GM10266 (cell line): ENCODE measurements at regions not wholly inside any gene's neighbourhood (a gene's known extent, or its start where the extent isn't known, plus 50 kb on each side); places are given as distances from the start of the nearest gene placed in this dataset.
"Not testable (repeated sequence)": the region's sequence is repeated elsewhere in the genome, so short reads cannot be mapped to it uniquely, and the experiment has no call there.

Experiments
- DNase-seq: peaks from one replicate; pipeline ENCODE4 v3.0.0; 2012; ENCODE audit errors: extremely low spot score
- CTCF ChIP-seq: IDR thresholded peaks from 2 replicates; pipeline ENCODE4 v1.5.1; 2012; ENCODE audit warnings: mild to moderate bottlenecking, low read depth; ENCODE audit not compliant: control insufficient read depth, insufficient read depth; ENCODE audit errors: missing control alignments

- DNase-seq, result no peak
- no peak for TF ChIP-seq CTCF
These were observed 151.7 kb upstream of the DST start for GRCh38 chr6:56794421-56794820.

GRCh38 chr6:56793938-56794337 lies 151.2 kb upstream of the DST start:
- TF ChIP-seq CTCF, result no peak
- no peak for DNase-seq

GRCh38 chr6:56790414-56790813 lies 147.7 kb upstream of the DST start:
- no peak for DNase-seq
- TF ChIP-seq CTCF, result no peak

GRCh38 chr6:56789879-56790278 lies 147.2 kb upstream of the DST start:
- no peak for TF ChIP-seq CTCF
- DNase-seq, result no peak

GRCh38 chr6:56789342-56789741 lies 146.7 kb upstream of the DST start:
- no peak for TF ChIP-seq CTCF
- DNase-seq, result no peak

GRCh38 chr6:56787209-56787608 lies 144.5 kb upstream of the DST start:
- DNase-seq, result no peak
- no peak for TF ChIP-seq CTCF

- no peak for DNase-seq
- no peak for TF ChIP-seq CTCF
These were observed 143.6 kb upstream of the DST start for GRCh38 chr6:56786256-56786655.

GRCh38 chr6:56785536-56785935 lies 142.8 kb upstream of the DST start:
- not testable (repeated sequence) for DNase-seq

- not testable (repeated sequence) for DNase-seq
These were observed 137.4 kb upstream of the DST start for GRCh38 chr6:56780109-56780508.

- DNase-seq, result not testable (repeated sequence)
These were observed 135.8 kb upstream of the DST start for GRCh38 chr6:56778503-56778902.
